GM12878 (cell line): ENCODE measurements at regions not wholly inside any gene's neighbourhood (a gene's known extent, or its start where the extent isn't known, plus 50 kb on each side); places are given as distances from the start of the nearest gene placed in this dataset.

Source experiments
- CHD2 ChIP-seq: IDR thresholded peaks from 2 replicates; pipeline ENCODE4 v1.6.1; 2011; ENCODE audit warnings: low read depth, low read length, improper control_type of control experiment, borderline replicate concordance
- CREB1 ChIP-seq: IDR thresholded peaks from 2 replicates; pipeline ENCODE4 v1.6.1; 2012; ENCODE audit warnings: low read depth, mild to moderate bottlenecking, inconsistent platforms
- JUND ChIP-seq: IDR thresholded peaks from 2 replicates; pipeline ENCODE4 v1.6.1; 2012; ENCODE audit warnings: low read depth, mild to moderate bottlenecking, low read length, improper control_type of control experiment, moderate library complexity
- MTA3 ChIP-seq: IDR thresholded peaks from 2 replicates; pipeline ENCODE4 v1.6.1; 2012; ENCODE audit warnings: low read length, inconsistent platforms, borderline replicate concordance
- PAX5 ChIP-seq: IDR thresholded peaks from 2 replicates; pipeline ENCODE4 v1.6.1; 2011; ENCODE audit warnings: low read depth, low read length, borderline replicate concordance
- RFX5 ChIP-seq: IDR thresholded peaks from 2 replicates; pipeline ENCODE4 v1.6.1; 2011; ENCODE audit warnings: low read depth, low read length, improper control_type of control experiment
- SMC3 ChIP-seq: IDR thresholded peaks from 2 replicates; pipeline ENCODE4 v1.6.1; 2011; ENCODE audit warnings: low read length, improper control_type of control experiment, borderline replicate concordance
- YBX1 ChIP-seq: fragments of 450-650 bp; IDR thresholded peaks from 2 replicates; pipeline ENCODE4 v1.6.1; 2016; ENCODE audit warnings: antibody characterized with exemption
- TF ChIP-seq, protein P1 (sequence below), 3 experiments: IDR thresholded peaks in 2 of 3; conservative IDR thresholded peaks in 1 of 3; 2 replicates each; pipeline ENCODE4 v1.5.1; 2011; ENCODE audit warnings: low read depth in 3 of 3, low read length in 3 of 3, mild to moderate bottlenecking in 3 of 3, control low read depth in 2 of 3, moderate library complexity in 2 of 3, inconsistent platforms in 1 of 3, mixed read lengths in 1 of 3; ENCODE audit not compliant: control insufficient read depth in 2 of 3, insufficient read depth in 1 of 3; ENCODE audit errors: extremely low read depth in 1 of 3

DNA sequence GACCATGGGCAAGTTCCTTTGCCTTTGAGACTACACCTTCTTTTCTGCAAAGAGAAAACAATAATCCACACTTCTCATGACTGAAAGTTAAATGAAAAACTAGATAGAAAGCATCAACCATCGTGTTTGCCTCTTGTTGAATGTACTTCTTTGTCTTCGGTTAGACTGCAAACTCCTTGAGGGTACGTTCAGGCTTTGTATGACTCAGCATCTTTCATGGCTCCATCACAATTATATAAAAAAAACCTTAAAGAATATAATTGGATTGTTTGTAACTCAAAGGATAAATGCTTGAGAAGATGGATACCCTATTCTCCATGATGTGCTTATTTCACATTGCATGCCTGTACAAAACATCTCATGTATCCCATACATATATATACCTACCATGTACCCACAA lies 439.2 kb downstream of the MAFB start:
- no peak for TF ChIP-seq RFX5
- no peak for TF ChIP-seq PAX5
- no peak for TF ChIP-seq JUND
- no peak for TF ChIP-seq CREB1
- TF ChIP-seq, protein P1, sequence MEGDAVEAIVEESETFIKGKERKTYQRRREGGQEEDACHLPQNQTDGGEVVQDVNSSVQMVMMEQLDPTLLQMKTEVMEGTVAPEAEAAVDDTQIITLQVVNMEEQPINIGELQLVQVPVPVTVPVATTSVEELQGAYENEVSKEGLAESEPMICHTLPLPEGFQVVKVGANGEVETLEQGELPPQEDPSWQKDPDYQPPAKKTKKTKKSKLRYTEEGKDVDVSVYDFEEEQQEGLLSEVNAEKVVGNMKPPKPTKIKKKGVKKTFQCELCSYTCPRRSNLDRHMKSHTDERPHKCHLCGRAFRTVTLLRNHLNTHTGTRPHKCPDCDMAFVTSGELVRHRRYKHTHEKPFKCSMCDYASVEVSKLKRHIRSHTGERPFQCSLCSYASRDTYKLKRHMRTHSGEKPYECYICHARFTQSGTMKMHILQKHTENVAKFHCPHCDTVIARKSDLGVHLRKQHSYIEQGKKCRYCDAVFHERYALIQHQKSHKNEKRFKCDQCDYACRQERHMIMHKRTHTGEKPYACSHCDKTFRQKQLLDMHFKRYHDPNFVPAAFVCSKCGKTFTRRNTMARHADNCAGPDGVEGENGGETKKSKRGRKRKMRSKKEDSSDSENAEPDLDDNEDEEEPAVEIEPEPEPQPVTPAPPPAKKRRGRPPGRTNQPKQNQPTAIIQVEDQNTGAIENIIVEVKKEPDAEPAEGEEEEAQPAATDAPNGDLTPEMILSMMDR (IDR thresholded peaks at IDR 0.05 in 2 of 3, conservative IDR thresholded peaks at IDR 0.05 in 1 of 3; ENCODE audit: control insufficient read depth in 2 of 3, extremely low read depth in 1 of 3, insufficient read depth in 1 of 3, low read depth in 3 of 3, low read length in 3 of 3): no peak
- TF ChIP-seq CHD2: no peak
- no peak for TF ChIP-seq SMC3
- no peak for TF ChIP-seq YBX1
- no peak for TF ChIP-seq MTA3
